H1 (cell line): ENCODE measurements at regions not wholly inside any gene's neighbourhood (a gene's known extent, or its start where the extent isn't known, plus 50 kb on each side); places are given as distances from the start of the nearest gene placed in this dataset.

Source experiments
- CBX5 ChIP-seq: fragments of 300-800, 300-1000 bp; sonication (generic); IDR thresholded peaks from 2 replicates; pipeline ENCODE4 v1.7.1; 2016; ENCODE audit warnings: antibody characterized with exemption, low read length, low read depth
- CHD7 ChIP-seq: fragments of 300-600 bp; sonication (generic); IDR thresholded peaks from 2 replicates; pipeline ENCODE4 v1.7.1; 2012; ENCODE audit warnings: low read length, moderate library complexity, mild to moderate bottlenecking, inconsistent platforms; ENCODE audit not compliant: insufficient replicate concordance
- GABPA ChIP-seq: IDR thresholded peaks from 2 replicates; pipeline ENCODE4 v1.6.1; 2011; ENCODE audit warnings: mild to moderate bottlenecking, low read length, moderate library complexity, borderline replicate concordance; ENCODE audit not compliant: insufficient read depth
- KDM1A ChIP-seq: fragments of 200-600, 300-600 bp; sonication (generic); IDR thresholded peaks from 2 replicates; pipeline ENCODE4 v1.7.1; 2016; ENCODE audit warnings: mild to moderate bottlenecking, low read length, borderline replicate concordance
- KDM5A ChIP-seq: fragments of 200-600 bp; IDR thresholded peaks from 2 replicates; pipeline ENCODE4 v1.7.1; 2012; ENCODE audit warnings: mild to moderate bottlenecking, low read length, inconsistent platforms, mixed read lengths
- RBBP5 ChIP-seq: IDR thresholded peaks from 2 replicates; pipeline ENCODE4 v1.7.1; 2012; ENCODE audit warnings: low read depth, mild to moderate bottlenecking, inconsistent platforms, low read length, moderate library complexity, borderline replicate concordance
- RNF2 ChIP-seq: fragments of 200-900, 300-1000 bp; sonication (generic); IDR thresholded peaks from 2 replicates; pipeline ENCODE4 v1.7.1; 2016; ENCODE audit warnings: borderline replicate concordance, low read depth, mild to moderate bottlenecking, antibody characterized with exemption, low read length; ENCODE audit not compliant: poor library complexity, severe bottlenecking; ENCODE audit errors: missing control alignments
- SIRT6 ChIP-seq: IDR thresholded peaks from one replicate; pipeline ENCODE4 v1.7.1; 2012; ENCODE audit warnings: low read length, inconsistent platforms

DNA sequence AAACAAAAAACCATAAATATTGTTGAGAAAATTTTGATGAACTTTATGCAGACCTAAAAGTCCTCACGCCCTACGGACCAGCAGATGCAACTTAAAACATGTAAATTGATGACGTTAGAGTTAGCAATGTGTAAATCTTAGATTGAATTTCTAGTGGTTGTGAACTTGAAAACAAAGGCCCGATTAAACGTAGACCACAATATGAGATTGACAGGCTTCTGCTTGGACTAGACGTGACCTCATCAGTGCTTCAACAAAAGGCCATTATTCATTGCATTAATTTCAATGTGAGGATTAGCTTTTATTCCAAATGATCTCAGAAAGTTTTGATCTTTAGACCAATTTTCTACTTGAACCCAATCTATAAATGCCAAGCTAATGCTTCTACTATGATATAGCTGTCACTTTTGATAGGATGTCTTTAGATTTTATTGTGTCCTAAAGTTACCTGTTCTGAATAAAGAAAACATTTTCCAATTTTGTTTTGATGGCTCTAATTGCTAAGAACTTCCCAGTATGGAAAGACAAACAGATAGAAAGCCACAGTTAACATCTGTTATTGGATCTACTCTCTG lies 55.4 kb upstream of the SPPL2A start (continued):
- TF ChIP-seq RNF2, result no peak
- TF ChIP-seq CBX5, result no peak
- TF ChIP-seq SIRT6, result no peak
- no peak for TF ChIP-seq GABPA
- TF ChIP-seq KDM1A, result no peak
- TF ChIP-seq CHD7, result no peak
- TF ChIP-seq KDM5A, result no peak
- TF ChIP-seq RBBP5, result no peak
